ELF-1 (cell line): ENCODE measurements at regions not wholly inside any gene's neighbourhood (a gene's known extent, or its start where the extent isn't known, plus 50 kb on each side); places are given as distances from the start of the nearest gene placed in this dataset.

Experiments
- DNase-seq: peaks from one replicate; pipeline ENCODE4 v3.0.0-alpha.2; 2016; ENCODE audit warnings: low read depth, low spot score

DNA sequence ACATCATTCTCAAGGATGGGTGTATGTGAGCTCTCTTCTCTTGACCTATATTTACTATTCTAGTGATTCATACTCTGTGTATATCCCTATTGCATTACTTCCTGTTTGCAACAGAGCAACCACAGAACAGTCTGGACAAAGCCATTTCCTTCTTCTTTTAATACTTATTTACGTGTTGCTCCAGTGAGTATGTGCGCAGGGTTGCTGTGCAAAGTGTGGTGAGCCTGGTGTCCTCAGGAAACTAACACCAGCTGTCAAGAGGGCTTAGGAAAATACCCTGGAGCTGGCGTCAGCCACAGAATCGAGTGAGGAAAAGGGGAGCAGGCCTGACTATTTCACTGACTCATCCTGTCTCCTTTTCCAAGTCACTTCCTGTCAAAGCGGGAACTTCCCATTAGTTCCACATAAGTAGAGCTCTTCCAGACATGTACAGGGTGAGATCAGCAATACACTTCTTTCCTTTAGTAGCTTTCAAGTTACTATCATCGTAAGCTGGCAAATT lies 214.1 kb upstream of the COPS8 start:
- DNase-seq = peak; percentile 78

DNA sequence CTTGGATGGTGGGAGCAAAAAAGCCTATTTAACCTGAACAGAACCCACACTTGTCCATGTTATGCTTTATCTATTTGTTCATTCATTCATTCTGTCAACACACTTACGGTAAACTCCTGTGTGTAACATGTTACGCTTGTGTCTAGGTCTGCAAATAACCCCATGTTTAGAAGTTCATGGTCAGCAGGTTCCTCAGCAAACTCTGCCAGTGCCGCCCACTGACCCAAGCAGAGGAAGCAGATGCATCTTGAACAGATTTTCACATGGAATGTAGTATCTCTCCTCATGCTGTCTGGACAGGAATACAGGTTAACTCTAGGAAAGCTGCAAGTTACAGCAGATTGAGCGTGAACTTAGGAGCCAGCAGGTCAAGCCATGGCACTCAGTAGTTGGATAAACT lies 213.7 kb upstream of the COPS8 start:
- DNase-seq = no peak

DNA sequence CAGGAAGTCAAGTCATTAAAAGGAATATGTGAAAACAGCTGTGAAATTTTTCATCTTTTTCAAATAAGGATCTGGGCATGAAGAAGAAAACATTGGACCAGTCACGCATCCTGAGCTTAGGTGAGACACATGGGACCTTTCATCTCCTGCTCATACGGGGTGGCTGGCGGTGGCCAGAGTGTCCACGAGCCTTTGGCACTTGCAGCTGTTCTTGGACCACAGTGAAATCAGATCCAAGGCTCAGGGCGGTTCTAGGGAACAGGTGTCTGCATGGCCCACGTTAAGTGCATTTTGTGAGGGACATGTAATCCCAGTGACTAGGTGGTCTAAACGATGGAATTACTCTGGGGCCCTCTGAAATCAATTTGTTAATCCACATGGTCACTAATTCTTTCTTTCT lies 212.7 kb upstream of the COPS8 start:
- DNase-seq = no peak

DNA sequence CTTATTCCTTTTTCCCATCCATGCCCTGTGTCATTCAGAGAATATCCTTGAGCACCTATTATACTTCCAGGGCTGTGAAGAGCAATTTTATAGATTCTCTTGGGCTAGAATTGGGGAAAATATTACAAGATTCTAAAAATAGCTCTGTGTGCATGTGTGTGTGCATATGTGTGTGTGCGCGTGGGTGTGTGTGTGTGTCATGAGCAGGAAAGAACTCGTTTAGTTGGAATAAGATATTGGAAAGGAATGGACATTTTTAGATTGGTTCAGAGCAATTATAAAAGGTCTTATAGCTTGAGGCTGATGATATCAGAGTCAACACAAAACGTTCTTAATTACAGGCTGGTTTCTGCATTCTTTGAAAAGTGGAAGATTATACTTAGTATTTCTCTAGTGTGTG lies 212.1 kb upstream of the COPS8 start:
- no peak for DNase-seq

DNA sequence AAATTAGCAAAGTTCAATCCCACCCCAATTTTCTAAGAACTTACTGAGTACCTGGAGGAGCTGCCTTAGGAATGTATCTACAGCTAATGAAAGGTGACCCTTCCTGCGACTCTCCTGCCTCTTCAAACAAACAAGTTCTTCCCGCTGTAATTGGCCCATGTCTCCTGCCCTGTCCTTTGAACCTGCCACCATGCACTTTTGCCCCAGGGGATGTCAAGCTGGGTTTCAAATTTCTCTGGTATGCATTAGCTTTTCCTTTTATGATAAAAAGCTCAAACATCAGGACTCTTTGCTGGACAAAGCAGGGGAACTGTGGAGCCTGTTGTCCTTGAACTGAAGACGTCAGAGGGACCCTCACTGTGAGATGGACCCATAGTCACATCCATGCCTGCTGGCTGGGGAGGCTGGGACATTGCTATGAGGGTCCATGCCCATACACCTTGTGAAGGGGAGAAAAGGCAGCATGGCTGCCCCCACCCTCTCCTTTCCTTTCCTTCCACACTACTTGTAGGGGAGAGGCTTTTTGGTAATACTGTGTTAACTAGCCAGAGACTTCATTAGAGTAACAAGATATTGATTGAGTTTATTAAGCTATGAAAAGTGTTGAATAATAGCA lies 210.7 kb upstream of the COPS8 start:
- DNase-seq = peak; percentile 87

DNA sequence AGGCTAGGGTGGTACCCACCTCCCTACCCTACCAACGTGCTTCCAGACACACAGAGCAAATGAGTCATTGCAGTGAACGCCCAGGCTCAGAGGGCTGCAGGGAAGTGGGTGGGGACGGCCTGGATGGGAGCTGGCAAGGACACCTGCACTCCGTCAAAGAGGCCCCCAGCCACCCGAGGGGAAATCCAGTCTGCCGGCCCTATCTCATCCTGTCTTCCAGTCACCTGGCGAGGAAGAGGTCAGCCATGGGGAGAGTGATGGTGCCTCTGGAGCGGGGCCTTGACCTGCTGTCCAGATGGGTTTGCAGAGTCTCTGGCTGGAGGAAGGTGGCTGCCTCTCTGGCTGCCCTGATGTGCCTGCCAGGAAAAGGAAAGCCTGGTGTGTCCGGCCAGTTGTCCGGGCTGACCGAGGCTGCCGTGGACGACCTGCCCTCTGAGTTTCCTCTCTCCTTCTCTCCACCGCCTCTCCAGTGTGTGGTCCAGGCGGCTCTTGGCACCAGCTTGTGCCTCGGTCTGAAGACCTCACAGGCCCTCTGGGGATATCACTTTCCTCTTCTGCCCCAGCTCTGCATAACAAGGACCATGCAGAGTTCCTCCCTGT lies 209.7 kb upstream of the COPS8 start:
- DNase-seq = peak; percentile 65

DNA sequence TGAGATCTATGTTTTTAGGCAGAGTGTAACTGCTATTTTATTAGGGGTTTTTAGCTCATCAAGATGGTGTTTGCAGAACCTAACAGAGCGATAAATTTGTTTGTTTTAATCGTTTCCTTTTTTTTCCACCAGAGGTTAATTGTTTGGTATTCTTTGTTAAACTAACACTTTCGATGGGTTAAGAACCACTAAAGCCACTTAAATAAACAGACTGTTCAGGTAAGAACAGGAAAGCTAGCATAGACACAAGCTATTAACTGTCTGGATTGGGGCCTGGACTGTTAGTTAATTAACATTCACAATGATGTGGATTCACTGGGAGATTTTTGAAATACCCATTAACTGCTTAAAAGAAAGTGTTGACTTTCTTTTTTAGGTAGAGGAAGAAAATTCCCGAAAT lies 209.0 kb upstream of the COPS8 start:
- DNase-seq = no peak

DNA sequence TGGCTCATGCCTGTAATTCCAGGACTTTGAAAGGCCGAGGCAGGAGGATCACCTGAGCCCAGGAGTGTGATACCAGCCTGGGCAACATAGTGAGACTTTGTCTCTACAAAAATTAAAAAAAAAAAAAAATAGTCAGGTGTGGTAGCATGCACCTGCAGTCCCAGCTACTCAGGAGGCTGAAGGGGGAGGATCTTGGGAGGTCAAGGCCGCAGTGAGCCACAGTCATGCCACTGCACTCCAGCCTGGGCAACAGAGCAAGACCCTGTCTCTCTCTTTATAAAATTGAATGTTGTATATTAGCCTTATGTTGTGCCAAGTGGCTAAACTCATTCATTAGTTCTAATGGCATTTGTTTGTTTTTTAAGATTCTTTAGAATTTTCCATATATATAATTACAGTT lies 207.7 kb upstream of the COPS8 start:
- no peak for DNase-seq

DNA sequence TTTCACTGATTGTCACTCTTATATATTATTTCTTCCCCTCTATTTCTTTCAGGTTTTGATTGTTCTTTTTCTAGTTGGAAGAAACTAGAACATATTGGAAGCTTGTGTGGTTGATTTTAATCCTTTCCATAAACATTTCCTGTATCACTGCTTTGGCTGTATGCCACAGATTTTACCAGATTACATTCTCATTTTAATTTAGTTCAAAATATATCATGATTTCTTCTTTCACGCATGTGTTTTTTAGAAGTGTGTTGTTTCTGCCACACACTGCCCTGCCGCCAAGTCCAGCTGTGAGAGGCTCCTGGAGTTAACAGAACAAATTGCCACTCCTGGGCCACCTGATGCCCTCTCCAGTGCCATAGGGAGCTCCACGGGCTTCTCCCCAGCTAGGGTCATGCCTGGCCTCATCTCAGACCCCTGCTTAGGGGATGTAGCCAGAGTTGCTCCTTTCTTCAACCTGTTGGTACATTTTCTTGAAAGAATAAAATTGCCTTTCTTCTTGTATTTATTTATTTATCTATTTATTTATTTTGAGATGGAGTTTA lies 206.2 kb upstream of the COPS8 start:
- DNase-seq = no peak

DNA sequence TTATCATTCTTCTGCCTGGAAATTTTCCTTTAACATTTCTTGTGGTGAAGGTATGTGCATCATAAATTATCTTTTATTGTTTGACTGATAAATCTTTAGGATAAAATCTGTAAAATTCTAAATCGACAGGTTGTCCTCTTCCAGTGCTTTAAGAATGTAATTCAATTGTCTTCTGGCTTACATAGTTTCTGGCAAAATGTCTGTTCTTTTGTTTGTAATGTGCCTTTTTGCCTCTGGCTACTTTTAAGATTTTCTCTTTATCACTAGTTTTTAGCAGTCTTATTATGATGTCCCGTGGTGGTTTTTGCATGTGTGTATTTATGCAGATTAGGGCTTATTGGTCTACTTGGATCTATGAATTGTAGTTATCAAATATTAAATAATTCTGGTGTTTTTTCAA lies 203.6 kb upstream of the COPS8 start:
- DNase-seq = no peak

DNA sequence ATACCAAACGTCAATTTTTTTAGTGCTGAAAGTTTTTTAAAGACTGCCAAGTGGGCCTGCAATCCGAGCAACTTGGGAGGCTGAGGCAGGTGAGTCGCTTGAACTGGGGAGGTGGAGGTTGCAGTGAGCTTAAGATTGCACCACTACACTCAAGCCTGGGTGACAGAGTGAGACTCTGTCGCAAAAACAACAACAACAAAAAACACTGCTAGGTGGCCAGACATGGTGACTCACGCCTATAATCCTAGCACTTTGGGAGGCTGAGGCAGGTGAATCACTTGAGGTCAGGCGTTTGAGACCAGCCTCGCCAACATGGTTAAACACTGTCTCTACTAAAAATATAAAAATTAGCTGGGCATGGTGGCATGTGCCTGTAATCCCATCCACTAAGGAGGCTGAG lies 202.8 kb upstream of the COPS8 start:
- no peak for DNase-seq

DNA sequence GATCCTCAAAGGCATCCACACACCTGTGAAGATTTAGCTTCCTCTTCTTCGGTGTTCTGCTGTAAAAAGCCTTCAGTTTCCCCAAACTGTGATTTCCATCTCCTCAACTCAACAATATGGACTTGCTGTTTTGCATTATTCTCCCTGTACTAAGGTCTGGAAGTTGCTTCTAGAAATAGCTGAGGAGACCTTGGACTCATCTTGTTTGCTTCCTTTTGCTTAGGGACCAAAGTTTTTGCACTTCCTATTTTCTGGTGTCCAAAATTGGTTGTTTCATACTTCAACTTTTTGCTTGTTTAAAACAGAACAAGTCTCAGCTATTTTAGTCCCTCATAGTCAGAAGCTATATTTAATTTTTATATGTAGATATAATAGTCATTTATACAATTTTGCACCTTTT lies 201.9 kb upstream of the COPS8 start:
- no peak for DNase-seq

DNA sequence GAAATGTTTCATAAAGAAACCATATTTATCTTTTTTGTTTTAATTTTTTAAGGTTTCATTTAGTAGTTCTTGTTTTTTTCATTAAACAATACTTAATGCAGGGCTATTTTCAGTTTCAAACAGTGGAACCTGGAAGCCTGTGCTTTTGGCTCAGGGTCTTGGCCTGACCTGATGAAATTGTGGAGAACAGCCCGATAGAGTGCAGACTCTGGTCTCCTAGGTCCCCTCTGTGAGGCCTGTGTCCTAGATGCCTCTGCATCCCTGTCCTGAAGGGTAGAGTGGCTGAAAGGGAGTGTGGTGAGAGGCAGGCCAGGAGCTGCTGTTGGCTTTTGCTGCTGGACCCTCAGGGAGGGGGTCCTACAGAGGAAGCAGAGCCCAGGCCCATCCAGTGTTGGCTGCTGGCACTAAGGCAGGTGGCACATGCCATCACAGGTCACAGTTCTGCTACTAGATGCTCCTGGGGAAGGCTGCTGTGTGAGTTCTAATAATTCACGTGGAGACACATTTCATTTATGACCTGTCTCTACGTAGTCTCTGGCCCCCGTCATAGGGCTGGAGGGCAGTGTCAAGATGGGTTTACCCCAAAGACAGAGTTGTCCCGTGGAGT lies 201.0 kb upstream of the COPS8 start:
- no peak for DNase-seq

DNA sequence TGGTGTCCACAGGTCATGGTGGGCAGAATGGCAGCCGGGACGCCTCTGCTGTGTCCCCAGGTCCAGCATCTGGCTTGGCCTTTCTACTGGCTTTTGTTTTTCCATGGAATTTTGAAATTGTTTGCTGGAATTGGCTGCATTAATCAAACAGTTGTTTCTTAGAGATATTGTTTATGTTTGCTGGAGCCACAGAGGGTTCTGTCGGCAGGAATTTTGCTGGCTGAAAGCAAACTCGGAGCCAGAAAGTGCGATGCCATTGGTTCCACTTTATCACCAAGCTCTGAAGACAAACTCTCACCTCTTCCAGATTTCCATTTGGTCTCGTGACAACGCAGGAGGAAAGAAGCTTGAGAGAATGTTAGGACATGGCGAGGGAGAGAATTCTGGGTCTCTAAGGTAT lies 199.2 kb upstream of the COPS8 start:
- no peak for DNase-seq

DNA sequence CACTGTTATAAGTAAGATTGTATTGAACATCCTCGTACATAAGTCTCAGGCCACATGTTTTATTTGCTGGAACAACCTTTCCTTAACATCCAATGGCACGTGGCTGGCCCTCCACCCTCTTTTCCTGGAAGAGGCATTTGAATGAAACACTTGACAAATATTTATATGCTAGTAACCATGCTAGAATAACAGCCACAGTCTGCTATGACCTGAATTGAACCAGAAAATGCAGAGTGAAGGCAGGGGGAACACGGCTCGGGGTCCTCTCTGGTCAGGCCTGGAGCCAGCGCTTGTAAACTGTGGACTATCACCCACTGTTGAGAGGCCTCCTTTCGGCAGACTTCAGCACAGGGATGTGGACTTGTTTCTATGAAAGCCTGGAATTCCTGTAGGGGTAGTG lies 198.2 kb upstream of the COPS8 start:
- DNase-seq = no peak

DNA sequence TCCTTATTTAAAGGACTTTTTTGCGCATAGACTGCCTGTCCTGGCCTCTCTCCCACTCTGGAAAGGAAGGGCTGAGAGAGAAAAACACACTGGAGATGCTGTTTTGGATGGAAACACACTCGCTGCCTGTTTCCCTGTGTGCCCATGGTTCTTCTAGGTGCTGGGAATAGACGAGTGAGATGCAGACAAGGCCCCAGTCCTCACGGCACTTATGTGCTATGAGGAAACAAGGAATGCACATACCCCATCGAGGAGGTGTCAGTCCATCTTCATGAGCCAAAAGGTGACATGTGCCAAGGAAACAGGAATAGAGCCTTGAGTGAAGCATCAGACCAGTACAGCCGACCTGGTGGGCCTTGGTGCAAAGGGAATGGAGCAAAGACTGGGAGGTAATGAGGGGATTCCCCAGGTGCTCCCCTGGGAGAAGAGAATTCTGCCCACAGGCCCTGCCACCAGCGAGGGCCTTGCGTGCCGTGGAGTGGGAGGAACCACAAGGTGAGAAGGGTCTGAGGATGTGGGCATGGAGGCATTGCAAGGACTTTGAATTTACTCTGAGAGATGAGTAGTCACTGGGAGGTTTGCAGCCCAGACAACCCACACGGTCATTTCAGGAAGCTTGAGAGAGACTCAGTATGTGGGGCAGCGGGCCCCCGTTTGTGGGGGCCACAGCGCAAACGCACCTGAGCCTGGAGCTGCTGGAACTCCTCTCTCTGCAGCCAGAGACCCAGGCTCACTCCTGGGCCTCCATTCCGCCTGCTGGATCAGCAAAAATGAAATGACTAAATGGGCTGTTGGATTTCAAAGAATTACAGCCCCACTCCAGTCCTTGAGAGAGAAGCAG lies 197.5 kb upstream of the COPS8 start:
- no peak for DNase-seq

DNA sequence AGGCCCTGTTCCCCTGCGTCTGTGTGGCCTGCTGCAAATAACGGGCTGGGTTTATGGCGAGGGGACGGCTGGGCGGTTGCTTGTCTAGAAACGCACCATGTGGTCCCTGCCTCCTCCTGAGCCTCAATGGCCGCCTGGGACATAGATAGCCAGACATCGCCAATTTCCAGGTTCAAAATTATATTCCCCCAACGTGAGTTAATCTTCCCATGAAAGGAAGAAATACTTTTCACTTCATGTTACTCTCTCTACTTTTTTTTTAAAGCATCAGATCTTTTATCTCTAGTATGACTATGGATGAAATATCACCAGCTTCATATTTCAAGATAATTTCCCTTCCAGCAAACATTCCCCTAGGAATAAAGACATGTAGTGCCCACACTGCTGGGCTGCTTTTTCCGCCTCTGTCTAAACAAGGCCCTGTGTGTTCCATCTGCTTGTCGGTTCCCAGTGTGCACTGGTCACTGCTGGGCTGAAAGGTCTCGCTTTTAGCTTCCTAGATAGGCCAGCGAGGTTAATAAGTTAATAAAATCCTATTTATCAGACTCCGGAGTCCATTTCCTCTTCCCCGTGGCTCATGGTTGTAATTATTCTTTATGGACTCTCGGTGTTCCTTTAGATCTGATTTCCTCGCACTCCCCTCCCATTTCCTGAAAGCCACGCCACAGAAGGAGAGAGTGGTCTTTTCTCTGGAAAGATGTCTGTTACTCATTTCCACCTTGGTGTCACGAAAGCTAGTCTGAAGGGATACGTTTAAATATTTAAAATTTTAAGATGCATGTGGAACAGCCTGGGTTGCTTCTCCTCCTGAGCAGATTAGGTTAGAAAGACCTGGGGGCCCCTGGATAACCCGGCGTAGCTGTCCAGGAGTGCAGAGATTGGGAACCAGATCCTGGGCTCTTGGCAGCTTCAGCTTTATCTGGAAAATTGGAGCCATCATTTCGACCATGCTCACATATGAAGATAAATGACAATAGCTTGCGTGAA lies 196.6 kb upstream of the COPS8 start:
- no peak for DNase-seq

DNA sequence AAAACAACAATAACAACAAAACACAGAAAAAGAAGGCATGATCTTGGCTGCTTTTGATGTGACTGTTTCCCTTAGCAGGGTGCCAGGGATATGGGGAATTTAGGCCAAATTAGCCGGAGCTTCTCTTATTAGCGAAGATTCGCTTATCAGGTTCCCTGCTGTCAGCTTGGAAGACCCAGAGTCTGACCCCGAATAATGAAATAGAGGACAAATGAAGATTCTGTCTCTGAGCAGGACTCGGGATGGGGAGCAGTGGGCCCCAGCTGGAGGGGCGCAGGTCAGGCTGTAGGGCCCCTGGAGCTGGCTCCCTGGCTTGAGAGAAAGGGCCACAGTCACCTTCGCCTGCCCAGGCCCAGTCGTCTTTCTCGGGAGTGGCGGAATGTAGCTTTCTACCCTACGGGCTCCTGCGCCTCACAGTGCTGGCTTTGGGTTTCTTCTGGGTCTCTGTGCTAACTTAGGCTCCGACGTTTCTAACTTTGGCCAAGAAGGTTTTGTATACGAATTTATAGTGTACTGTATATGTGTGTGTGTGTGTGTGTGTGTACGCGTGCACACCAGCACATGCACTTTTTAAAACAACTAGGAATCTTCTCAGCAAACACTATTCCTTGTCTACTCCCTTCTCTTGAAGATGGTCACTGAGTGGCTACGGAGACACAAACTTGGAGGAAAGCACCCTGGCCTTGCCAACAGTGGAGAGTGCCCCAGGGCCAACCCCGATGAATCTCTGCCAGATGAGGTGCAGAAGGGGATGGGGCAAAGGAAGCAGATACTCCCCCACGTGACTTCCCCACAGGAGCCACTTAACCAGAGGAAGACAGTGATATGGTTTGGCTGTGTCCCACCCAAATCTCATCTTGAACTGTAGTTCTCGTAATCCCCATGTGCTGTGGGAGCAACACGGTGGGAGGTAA lies 195.6 kb upstream of the COPS8 start:
- no peak for DNase-seq

DNA sequence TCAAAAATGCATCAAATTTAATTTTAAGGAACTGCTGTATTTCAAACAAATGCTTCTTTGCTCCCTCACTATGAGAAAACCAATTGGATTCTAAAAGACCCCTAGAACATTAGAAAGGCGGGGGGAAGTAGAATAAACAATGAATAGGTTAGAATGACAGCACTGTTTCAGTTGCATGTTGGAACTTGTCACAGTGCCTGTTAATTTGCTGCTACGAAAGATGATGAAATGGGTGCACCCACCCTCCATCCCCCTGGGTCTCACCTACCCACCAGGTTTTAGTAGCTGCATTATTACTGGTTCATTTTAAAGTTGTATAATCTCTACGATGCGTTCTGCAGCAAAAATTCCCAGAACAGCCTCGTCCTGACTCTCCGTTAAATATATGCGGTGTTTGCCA lies 193.0 kb upstream of the COPS8 start:
- no peak for DNase-seq

DNA sequence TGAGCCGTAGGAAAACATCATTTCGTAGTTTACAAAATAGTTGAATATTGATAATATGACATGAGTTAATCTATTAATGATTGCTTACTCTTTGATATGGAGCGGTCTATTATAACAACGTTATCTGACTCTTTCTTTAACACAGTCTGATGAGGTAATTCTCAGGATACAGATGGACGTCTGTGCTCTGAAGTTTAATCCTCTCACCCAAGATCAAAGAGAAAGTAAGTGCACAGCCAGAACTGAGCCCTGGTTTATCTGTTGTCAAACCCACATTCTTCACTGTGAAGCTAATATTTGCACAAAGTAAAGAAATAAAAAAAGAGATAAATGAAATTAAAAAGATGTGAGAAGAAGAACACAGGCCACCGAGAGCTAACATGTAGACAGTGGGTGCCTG lies 190.9 kb upstream of the COPS8 start:
- no peak for DNase-seq
